Vagina (tissue), 2 donors: ENCODE measurements at regions not wholly inside any gene's neighbourhood (a gene's known extent, or its start where the extent isn't known, plus 50 kb on each side); places are given as distances from the start of the nearest gene placed in this dataset.

ENCODE experiments used
- DNase-seq, 2 donors: peaks; one replicate each; pipeline ENCODE4 v3.0.0-alpha.2; 2017; ENCODE audit errors: extremely low spot score in 2 of 2
- H3K27ac ChIP-seq: fragments of 200-600 bp; sonication (generic); one replicate; pipeline ENCODE4 v1.5.1; 2019
- H3K27me3 ChIP-seq: fragments of 200-600 bp; sonication (generic); one replicate; pipeline ENCODE4 v1.5.1; 2019
- H3K36me3 ChIP-seq, 2 donors: fragments of 200-600 bp; sonication (generic); one replicate each; pipeline ENCODE4 v1.5.1; 2017 to 2019
- H3K4me1 ChIP-seq: fragments of 200-600 bp; sonication (generic); one replicate; pipeline ENCODE4 v1.5.1; 2019
- H3K4me3 ChIP-seq, 2 donors: fragments of 200-600 bp; sonication (generic); 1 replicate in 1 of 2; 2 replicates in 1 of 2; pipeline ENCODE4 v1.5.1; 2016 to 2019
- H3K9me3 ChIP-seq: fragments of 200-600 bp; sonication (generic); one replicate; pipeline ENCODE4 v1.5.1; 2019
- CTCF ChIP-seq, 3 experiments: fragments of 450-650 bp in 2 of 3; fragments of 200-600 bp in 1 of 3; sonication (generic) in 1 of 3; IDR thresholded peaks; one replicate each; pipeline ENCODE4 v1.5.1; 2017 to 2019; ENCODE audit warnings: antibody characterized with exemption in 3 of 3, mild to moderate bottlenecking in 2 of 3, moderate library complexity in 2 of 3
- POLR2A ChIP-seq, 2 donors: fragments of 450-650 bp; IDR thresholded peaks; one replicate each; pipeline ENCODE4 v1.6.1; 2017; ENCODE audit warnings: antibody characterized with exemption in 2 of 2, mild to moderate bottlenecking in 2 of 2, moderate library complexity in 2 of 2
- POLR2AphosphoS5 ChIP-seq, 2 donors: sonication (generic); formaldehyde crosslinking; IDR thresholded peaks; one replicate each; pipeline ENCODE4 v1.9.0; 2017; ENCODE audit warnings: antibody characterized with exemption in 2 of 2, mild to moderate bottlenecking in 2 of 2, low read depth in 1 of 2; ENCODE audit not compliant: insufficient read depth in 1 of 2
- intact Hi-C: fragments of 100-400 bp; cut with DNase I; formaldehyde crosslinking; loops from one replicate; pipeline ENCODE4 v1.15.1; 2023

- intact Hi-C loops = no loop called here
- TF ChIP-seq POLR2A (IDR thresholded peaks at IDR 0.05) = no peak
- no peak for TF ChIP-seq CTCF (IDR thresholded peaks at IDR 0.05)
- TF ChIP-seq POLR2AphosphoS5 (IDR thresholded peaks at IDR 0.05; ENCODE audit: insufficient read depth in 1 of 2, low read depth in 1 of 2) = no peak
Measured at GRCh38 chr2:149993316-149993715, 405.7 kb upstream of the MMADHC start.

GRCh38 chr2:149991576-149991975 is 404.0 kb upstream of the MMADHC start:
- TF ChIP-seq POLR2AphosphoS5 (IDR thresholded peaks at IDR 0.05; ENCODE audit: insufficient read depth in 1 of 2, low read depth in 1 of 2) = no peak
- no peak for TF ChIP-seq POLR2A (IDR thresholded peaks at IDR 0.05)
- TF ChIP-seq CTCF (IDR thresholded peaks at IDR 0.05) = no peak
- no peaks in the 10 kb centered on the region for H3K36me3 ChIP-seq
- no peaks in the 10 kb centered on the region for H3K27me3 ChIP-seq
- intact Hi-C loops = no loop called here
- H3K4me3 ChIP-seq = no peak overlapping the region
- peaks cover 23% of the 10 kb centered on the region for H3K4me1 ChIP-seq
- DNase-seq = no peak
- no peaks in the 10 kb centered on the region for H3K9me3 ChIP-seq
- H3K27ac ChIP-seq = no peak overlapping the region

More at GRCh38 chr2:149993316-149993715, 405.7 kb upstream of the MMADHC start:
- Histone ChIP-seq H3K9me3 (no peaks in the 10 kb centered on the region), H3K27me3 (no peaks in the 10 kb centered on the region), H3K27ac (no peak overlapping the region), H3K36me3 (no peaks in the 10 kb centered on the region), H3K4me1 (peaks cover 23% of the 10 kb centered on the region), H3K4me3 (no peak overlapping the region)
- no peak for DNase-seq

- H3K27me3 ChIP-seq = no peaks in the 10 kb centered on the region
- peaks cover 23% of the 10 kb centered on the region for H3K4me1 ChIP-seq
- H3K27ac ChIP-seq = no peak overlapping the region
- DNase-seq = no peak
- no peak overlapping the region for H3K4me3 ChIP-seq
- H3K36me3 ChIP-seq = no peaks in the 10 kb centered on the region
- TF ChIP-seq CTCF (IDR thresholded peaks at IDR 0.05) (no peak), POLR2A (IDR thresholded peaks at IDR 0.05) (no peak), POLR2AphosphoS5 (IDR thresholded peaks at IDR 0.05; ENCODE audit: insufficient read depth in 1 of 2, low read depth in 1 of 2) (no peak)
- intact Hi-C loops = no loop called here
- H3K9me3 ChIP-seq = no peaks in the 10 kb centered on the region
Measured at GRCh38 chr2:149990965-149991364, 403.4 kb upstream of the MMADHC start.

GRCh38 chr2:149989447-149990063 is 402.0 kb upstream of the MMADHC start:
- H3K27me3 ChIP-seq = no peaks in the 10 kb centered on the region
- no peaks in the 10 kb centered on the region for H3K36me3 ChIP-seq
- H3K4me1 ChIP-seq = peaks cover 23% of the 10 kb centered on the region
- TF ChIP-seq POLR2A (IDR thresholded peaks at IDR 0.05) (no peak), CTCF (IDR thresholded peaks at IDR 0.05) (no peak), POLR2AphosphoS5 (IDR thresholded peaks at IDR 0.05; ENCODE audit: insufficient read depth in 1 of 2, low read depth in 1 of 2) (no peak)
- H3K4me3 ChIP-seq = no peak overlapping the region
- no peaks in the 10 kb centered on the region for H3K9me3 ChIP-seq
- no peak for DNase-seq
- intact Hi-C loops = no loop called here
- H3K27ac ChIP-seq = no peak overlapping the region

- H3K27ac ChIP-seq = no peak overlapping the region
- intact Hi-C loops = no loop called here
- H3K4me1 ChIP-seq = peaks cover 12% of the 10 kb centered on the region
- H3K27me3 ChIP-seq = no peaks in the 10 kb centered on the region
- TF ChIP-seq POLR2AphosphoS5 (IDR thresholded peaks at IDR 0.05; ENCODE audit: insufficient read depth in 1 of 2, low read depth in 1 of 2) (no peak), CTCF (IDR thresholded peaks at IDR 0.05) (no peak), POLR2A (IDR thresholded peaks at IDR 0.05) (no peak)
- no peaks in the 10 kb centered on the region for H3K36me3 ChIP-seq
- H3K9me3 ChIP-seq = no peaks in the 10 kb centered on the region
- no peak for DNase-seq
- H3K4me3 ChIP-seq = no peak overlapping the region
Measured at GRCh38 chr2:149988361-149988760, 400.8 kb upstream of the MMADHC start.
